ENCODE measurements at regions not wholly inside any gene's neighbourhood (a gene's known extent, or its start where the extent isn't known, plus 50 kb on each side); places are given as distances from the start of the nearest gene placed in this dataset.

DNA sequence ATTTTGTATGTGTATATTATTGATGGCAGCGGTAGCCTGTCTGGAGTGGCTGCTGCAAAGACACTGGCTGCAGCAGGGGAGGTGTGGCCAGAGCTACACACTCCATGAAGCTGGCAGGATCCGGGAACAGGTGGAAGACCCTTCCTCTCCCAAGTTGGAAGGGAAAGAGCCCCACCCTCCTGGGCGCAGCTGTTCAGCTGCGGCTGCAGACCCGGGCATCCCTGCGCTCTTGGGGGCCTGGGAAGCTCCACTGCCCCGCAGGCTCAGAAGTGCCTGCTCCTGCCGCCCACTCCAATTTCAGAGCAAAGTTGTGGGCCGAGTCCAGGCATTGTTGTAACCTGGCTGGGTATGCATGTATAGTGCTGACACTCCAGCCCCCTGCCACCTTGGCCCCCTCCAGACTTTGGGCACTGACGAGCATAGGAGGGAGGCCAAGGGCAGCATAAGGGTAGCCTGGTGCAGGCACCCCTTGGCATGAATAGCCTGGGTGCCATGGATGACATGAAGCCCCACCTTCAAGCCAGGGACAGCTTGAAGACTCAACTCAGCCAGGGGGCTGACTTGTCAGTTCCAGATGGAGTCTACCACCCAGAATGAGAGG, 90.7 kb upstream of the TMEM168 start:
- TF ChIP-seq, protein P1, sequence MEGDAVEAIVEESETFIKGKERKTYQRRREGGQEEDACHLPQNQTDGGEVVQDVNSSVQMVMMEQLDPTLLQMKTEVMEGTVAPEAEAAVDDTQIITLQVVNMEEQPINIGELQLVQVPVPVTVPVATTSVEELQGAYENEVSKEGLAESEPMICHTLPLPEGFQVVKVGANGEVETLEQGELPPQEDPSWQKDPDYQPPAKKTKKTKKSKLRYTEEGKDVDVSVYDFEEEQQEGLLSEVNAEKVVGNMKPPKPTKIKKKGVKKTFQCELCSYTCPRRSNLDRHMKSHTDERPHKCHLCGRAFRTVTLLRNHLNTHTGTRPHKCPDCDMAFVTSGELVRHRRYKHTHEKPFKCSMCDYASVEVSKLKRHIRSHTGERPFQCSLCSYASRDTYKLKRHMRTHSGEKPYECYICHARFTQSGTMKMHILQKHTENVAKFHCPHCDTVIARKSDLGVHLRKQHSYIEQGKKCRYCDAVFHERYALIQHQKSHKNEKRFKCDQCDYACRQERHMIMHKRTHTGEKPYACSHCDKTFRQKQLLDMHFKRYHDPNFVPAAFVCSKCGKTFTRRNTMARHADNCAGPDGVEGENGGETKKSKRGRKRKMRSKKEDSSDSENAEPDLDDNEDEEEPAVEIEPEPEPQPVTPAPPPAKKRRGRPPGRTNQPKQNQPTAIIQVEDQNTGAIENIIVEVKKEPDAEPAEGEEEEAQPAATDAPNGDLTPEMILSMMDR (IDR thresholded peaks at IDR 0.05; ENCODE audit: insufficient read depth, low read length, poor library complexity, severe bottlenecking) = no peak
- TF ChIP-seq EZH2phosphoT487 (conservative IDR thresholded peaks at IDR 0.05; ENCODE audit: low read length) = no peak

Data from SU-DHL-6 (cell line).